ENCODE measurements at regions not wholly inside any gene's neighbourhood (a gene's known extent, or its start where the extent isn't known, plus 50 kb on each side); places are given as distances from the start of the nearest gene placed in this dataset.

- no peak overlapping the region for H3K27ac ChIP-seq
Measured at GRCh38 chr2:22880161-22880560, 504.8 kb upstream of the KLHL29 start.

GRCh38 chr2:22882011-22882410 lies 503.0 kb upstream of the KLHL29 start:
- ATAC-seq = no peak
- H3K4me3 ChIP-seq = no peak overlapping the region
- no peaks in the 10 kb centered on the region for H3K36me3 ChIP-seq
- WGBS, 4 donors = 62 to 79% (median 72%) methylated on average over 2 of the region's 2 CpGs
- intact Hi-C loops (cut with DNase I) = no loop called here
- peaks cover 0 to 3% (median 0%) of the 10 kb centered on the region in 9 donors for H3K27me3 ChIP-seq
- no peak overlapping the region for H3K27ac ChIP-seq
- TF ChIP-seq CTCF (IDR thresholded peaks at IDR 0.05) (no peak), POLR2A (IDR thresholded peaks at IDR 0.05) (no peak)
- no peaks in the 10 kb centered on the region for H3K4me1 ChIP-seq
- H3K9me3 ChIP-seq = no peaks in the 10 kb centered on the region
- no peak for DNase-seq

More at GRCh38 chr2:22880161-22880560, 504.8 kb upstream of the KLHL29 start:
- intact Hi-C loops (cut with DNase I) = no loop called here
- Histone ChIP-seq H3K4me1 (no peaks in the 10 kb centered on the region), H3K9me3 (peaks cover 0 to 13% (median 5%) of the 10 kb centered on the region in 12 donors), H3K27me3 (peaks cover 0 to under 1% (median 0%) of the 10 kb centered on the region in 9 donors), H3K4me3 (no peak overlapping the region), H3K36me3 (no peaks in the 10 kb centered on the region)
- WGBS, 4 donors = 70 to 76% (median 74%) methylated on average over 5 of the region's 5 CpGs
- TF ChIP-seq CTCF (IDR thresholded peaks at IDR 0.05) (no peak), POLR2A (IDR thresholded peaks at IDR 0.05) (no peak)
- ATAC-seq = no peak
- DNase-seq = no peak

- TF ChIP-seq POLR2A (IDR thresholded peaks at IDR 0.05) (no peak), CTCF (IDR thresholded peaks at IDR 0.05) (no peak)
- Histone ChIP-seq H3K4me1 (no peaks in the 10 kb centered on the region), H3K4me3 (no peak overlapping the region), H3K27ac (no peak overlapping the region), H3K9me3 (no peaks in the 10 kb centered on the region), H3K36me3 (no peaks in the 10 kb centered on the region), H3K27me3 (peaks cover 0 to 3% (median 0%) of the 10 kb centered on the region in 9 donors)
- DNase-seq (no peak), ATAC-seq (no peak)
- 15 to 41% (median 29%) methylated on average over 1 of the region's 1 CpG for WGBS, 4 donors
- intact Hi-C loops (cut with DNase I) = no loop called here
Measured at GRCh38 chr2:22882643-22883042, 502.3 kb upstream of the KLHL29 start.

GRCh38 chr2:22883054-22883453 lies 501.9 kb upstream of the KLHL29 start:
- no peaks in the 10 kb centered on the region for H3K9me3 ChIP-seq
- H3K4me1 ChIP-seq = no peaks in the 10 kb centered on the region
- TF ChIP-seq POLR2A (IDR thresholded peaks at IDR 0.05) (no peak), CTCF (IDR thresholded peaks at IDR 0.05) (no peak)
- no peak overlapping the region for H3K4me3 ChIP-seq
- H3K27me3 ChIP-seq = peaks cover 0 to 3% (median 0%) of the 10 kb centered on the region in 9 donors
- H3K27ac ChIP-seq = no peak overlapping the region
- no peaks in the 10 kb centered on the region for H3K36me3 ChIP-seq
- WGBS, 4 donors = 59 to 69% (median 65%) methylated on average over 5 of the region's 5 CpGs
- ATAC-seq = no peak
- no peak for DNase-seq
- intact Hi-C loops (cut with DNase I) = no loop called here

All from heart left ventricle (tissue), 16 donors.